Stimulated activated effector memory CD8-positive, alpha-beta T cell treated with anti-CD3 and anti-CD28 coated beads, Interleukin-12 subunit alpha, Interleukin-12 subunit beta, amount 100 ng/mL, for 72 hours (primary cell): ENCODE measurements at regions not wholly inside any gene's neighbourhood (a gene's known extent, or its start where the extent isn't known, plus 50 kb on each side); places are given as distances from the start of the nearest gene placed in this dataset.
A peak's percentile ranks its signal among the peaks of the same experiment; 100 is the strongest.

ENCODE experiments used
- ATAC-seq: fragments of 150-1000 bp; cut with Tn5 transposase; 2 replicates; pipeline ENCODE4 v1.10.0; 2021
- DNase-seq, 2 donors: peaks; one replicate each; pipeline ENCODE4 v3.0.0; 2021 to 2022; ENCODE audit warnings: low spot score in 2 of 2
- H3K27ac Mint-ChIP-seq: one replicate; pipeline ENCODE4 v1.8.0; 2022; ENCODE audit warnings: mild to moderate bottlenecking, mixed read lengths
- H3K36me3 Mint-ChIP-seq: one replicate; pipeline ENCODE4 v1.8.0; 2022; ENCODE audit warnings: mild to moderate bottlenecking, mixed read lengths
- H3K4me1 Mint-ChIP-seq: one replicate; pipeline ENCODE4 v1.8.0; 2022; ENCODE audit warnings: mixed read lengths
- H3K4me3 Mint-ChIP-seq: one replicate; pipeline ENCODE4 v1.8.0; 2022; ENCODE audit warnings: mild to moderate bottlenecking, mixed read lengths
- H3K9me3 Mint-ChIP-seq: one replicate; pipeline ENCODE4 v1.8.0; 2022; ENCODE audit warnings: mixed read lengths

DNA sequence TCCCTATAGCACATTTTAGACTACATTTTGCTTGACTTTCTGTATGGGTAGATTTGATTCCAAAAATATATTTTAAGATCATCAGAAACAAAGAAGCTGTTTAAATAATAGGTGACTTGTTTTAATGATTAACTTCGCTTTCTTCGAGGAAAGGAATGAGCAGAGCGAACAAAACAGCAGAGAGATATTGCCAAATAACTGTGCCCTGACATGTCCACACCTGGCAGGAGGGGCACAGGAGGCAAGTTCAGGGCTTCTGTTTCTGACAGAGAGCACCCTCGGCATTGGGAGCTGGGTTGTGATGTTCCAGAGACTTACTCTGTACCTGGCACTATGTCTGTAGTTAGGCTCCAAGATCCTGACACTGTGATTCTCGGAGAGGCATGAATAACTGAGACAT, 155.7 kb upstream of the SASH1 start:
- H3K4me3 Mint-ChIP-seq: no peak overlapping the region

DNA sequence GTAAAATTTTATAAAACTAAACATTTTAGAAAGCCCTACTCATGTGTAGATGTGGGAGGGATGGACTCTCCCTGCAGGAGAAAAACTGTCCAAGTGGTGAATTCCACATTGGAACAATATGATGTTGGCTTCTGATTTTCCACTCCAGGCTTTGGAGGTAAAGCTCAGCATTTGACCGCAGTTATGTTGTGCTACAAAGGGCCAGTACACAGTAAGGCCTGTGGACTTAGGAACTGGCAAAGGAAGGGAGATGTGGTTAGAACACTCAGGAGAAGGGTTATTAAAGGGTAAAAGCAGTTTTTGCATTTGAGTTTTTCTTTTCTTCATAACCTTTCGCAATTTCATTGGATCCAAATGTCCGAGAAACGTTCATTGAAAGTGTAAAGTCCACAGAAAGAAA, 150.3 kb upstream of the SASH1 start:
- no peak overlapping the region for H3K27ac Mint-ChIP-seq
- no peak overlapping the region for H3K4me3 Mint-ChIP-seq
- H3K4me1 Mint-ChIP-seq: no peaks in the 10 kb centered on the region
- no peak for ATAC-seq
- H3K9me3 Mint-ChIP-seq: no peaks in the 10 kb centered on the region
- H3K36me3 Mint-ChIP-seq: no peaks in the 10 kb centered on the region
- DNase-seq: no peak

More for the DNA sequence above, 155.7 kb upstream of the SASH1 start:
- Mint-ChIP-seq H3K36me3 (no peaks in the 10 kb centered on the region), H3K4me1 (no peaks in the 10 kb centered on the region), H3K27ac (no peak overlapping the region), H3K9me3 (no peaks in the 10 kb centered on the region)
- DNase-seq (no peak), ATAC-seq (no peak)

DNA sequence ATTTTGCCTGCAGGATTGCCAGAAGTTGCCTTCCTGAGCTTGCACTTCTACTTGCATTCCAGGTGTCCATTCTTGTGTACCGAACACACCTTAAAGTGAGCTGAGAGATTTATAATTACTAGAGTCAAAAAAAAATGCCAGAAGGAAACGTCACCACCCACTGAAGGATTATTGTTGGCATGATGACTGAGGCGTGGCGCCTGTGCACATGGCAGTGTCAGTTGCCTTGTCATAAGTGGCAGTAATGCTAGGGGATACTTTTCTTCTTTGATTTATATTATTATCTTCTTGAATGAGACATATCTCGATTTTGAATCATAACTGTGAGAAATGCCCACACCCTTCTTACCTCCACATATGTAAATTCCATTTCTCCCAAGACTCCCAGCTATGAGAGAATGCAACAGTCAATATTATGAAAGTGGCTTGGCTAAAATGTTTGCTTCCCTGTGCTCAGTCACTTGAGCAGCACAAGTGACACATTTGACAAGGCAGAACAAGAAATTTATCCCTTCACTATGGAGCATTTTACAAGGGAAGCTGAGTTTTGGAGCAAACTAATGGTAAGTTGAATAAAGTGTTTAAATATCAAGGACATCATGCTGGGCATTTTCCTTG, 149.5 kb upstream of the SASH1 start:
- Mint-ChIP-seq H3K4me3 (no peak overlapping the region), H3K9me3 (peaks cover 2% of the 10 kb centered on the region), H3K27ac (no peak overlapping the region), H3K36me3 (no peaks in the 10 kb centered on the region), H3K4me1 (no peaks in the 10 kb centered on the region)
- no peak for ATAC-seq
- no peak for DNase-seq

DNA sequence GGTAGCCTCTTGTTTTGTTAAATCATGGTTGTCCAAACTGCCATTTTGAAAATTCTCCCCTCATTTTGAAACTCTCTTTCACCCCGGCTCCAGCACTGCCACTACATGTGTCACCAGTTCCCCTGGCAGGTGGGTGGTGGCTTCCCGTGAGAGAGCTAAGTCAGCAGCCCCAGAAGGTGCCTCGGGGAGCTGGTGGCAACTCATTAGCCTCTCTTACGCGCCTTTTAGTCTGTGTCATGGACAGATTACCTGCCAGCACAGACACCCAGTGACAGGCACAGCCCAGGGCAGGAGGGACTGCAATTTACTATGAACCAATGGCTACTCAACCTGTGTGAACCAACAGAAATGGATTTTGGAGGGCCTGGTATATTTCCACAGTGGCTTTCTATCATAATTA, 147.1 kb upstream of the SASH1 start:
- Mint-ChIP-seq H3K4me3 (no peak overlapping the region), H3K9me3 (peaks cover 4% of the 10 kb centered on the region), H3K36me3 (no peaks in the 10 kb centered on the region), H3K27ac (no peak overlapping the region), H3K4me1 (no peaks in the 10 kb centered on the region)
- DNase-seq: no peak
- no peak for ATAC-seq

DNA sequence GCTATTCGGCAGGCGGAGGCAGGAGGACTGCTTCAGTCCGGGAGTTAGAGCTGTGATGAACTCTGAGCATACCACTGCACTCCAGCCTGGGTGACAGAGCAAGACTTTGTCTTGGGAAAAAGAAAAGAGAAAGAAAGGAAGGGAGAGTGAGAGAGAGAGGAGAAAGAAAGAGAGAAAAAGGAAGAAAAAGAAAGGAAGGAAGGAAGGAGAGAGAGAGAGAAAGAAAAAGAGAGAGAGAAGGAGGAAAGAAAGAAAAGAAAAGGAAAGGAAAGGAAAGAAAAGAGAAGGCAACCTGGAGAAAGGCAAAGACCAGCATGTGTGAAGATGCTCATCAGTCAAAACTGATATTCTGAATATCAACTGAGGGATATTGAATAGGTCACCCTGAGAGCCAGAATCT, 143.1 kb upstream of the SASH1 start:
- Mint-ChIP-seq H3K27ac (no peak overlapping the region), H3K36me3 (peaks cover 6% of the 10 kb centered on the region), H3K4me3 (no peak overlapping the region), H3K9me3 (peaks cover 10% of the 10 kb centered on the region), H3K4me1 (peaks cover 11% of the 10 kb centered on the region)
- no peak for DNase-seq
- no peak for ATAC-seq

DNA sequence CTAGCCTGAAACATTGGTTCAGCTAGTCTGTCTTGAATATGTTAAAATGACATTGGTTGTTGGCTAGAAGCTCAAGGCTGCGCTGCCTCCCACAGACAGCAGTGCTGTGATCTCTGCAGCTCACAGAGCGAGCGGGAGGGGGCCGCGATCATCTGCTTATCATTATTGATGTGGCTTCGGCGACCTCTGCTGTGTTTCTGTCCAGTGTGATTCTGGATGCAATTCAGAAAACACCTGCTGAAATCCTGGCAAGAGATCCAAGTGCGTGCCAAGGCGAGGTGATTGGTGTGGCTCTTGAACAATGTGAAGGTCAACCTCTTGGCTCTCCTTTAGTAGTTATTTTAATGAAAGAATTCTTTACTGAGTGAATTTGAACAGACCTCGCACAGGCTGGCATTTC, 142.3 kb upstream of the SASH1 start:
- Mint-ChIP-seq H3K9me3 (peaks cover 11% of the 10 kb centered on the region), H3K4me3 (no peak overlapping the region), H3K4me1 (peaks cover 16% of the 10 kb centered on the region), H3K27ac (no peak overlapping the region), H3K36me3 (peaks cover 6% of the 10 kb centered on the region)
- ATAC-seq (no peak), DNase-seq (no peak)

DNA sequence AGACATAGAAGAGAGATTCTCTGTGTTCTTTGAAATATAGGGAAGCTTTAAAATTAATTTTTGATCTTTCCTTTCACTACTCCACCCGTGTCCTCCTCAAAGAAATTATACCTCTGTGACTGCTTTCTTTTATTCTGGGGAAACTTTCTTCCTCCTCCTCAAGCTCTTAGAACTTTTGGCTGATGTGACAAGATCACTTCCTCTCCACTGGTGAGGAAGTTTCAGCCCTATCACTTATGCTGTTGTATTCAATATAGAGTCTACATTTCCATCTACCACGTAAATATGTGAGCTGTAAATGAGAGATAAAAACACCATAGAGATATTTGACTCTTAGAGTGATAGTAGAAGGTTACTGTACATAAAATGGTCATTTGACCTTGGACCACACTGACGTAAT, 141.9 kb upstream of the SASH1 start:
- no peak for ATAC-seq
- H3K9me3 Mint-ChIP-seq: peaks cover 16% of the 10 kb centered on the region
- peaks cover 21% of the 10 kb centered on the region for H3K4me1 Mint-ChIP-seq

DNA sequence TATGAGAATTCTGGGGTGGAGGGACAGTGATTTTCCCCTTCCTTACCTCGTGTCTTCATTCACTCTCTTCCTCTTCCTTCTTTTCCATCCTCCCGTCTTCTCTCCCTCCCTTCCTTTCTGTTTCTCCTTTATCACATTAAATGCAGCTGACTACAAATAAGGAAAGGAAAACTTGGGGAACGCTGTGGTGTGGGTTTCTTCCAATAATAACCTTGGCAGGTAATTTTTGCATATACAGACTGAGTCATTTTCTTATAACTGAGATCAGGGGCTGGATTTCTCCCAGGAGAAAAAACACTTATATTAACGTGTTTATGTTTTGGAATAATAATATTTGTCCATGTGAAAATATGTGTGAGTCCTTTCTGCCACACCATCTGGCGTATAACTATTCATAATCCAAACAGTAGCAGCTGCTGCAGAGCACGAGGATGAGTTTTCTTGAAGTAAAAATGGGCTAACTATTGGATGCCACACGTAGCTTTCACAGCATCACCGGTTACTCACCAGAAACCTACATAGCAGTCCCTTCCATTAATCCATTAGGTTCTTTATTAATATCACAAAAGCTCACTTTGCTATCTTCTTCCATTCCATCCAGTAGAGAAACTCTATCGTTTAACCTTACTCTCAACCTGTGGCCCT, 139.2 kb upstream of the SASH1 start:
- ATAC-seq: no peak
- H3K27ac Mint-ChIP-seq: peak overlapping the region; percentile 72

More for the DNA sequence above, 141.9 kb upstream of the SASH1 start:
- no peak for DNase-seq
- H3K27ac Mint-ChIP-seq: no peak overlapping the region
- no peak overlapping the region for H3K4me3 Mint-ChIP-seq
- H3K36me3 Mint-ChIP-seq: peaks cover 6% of the 10 kb centered on the region

DNA sequence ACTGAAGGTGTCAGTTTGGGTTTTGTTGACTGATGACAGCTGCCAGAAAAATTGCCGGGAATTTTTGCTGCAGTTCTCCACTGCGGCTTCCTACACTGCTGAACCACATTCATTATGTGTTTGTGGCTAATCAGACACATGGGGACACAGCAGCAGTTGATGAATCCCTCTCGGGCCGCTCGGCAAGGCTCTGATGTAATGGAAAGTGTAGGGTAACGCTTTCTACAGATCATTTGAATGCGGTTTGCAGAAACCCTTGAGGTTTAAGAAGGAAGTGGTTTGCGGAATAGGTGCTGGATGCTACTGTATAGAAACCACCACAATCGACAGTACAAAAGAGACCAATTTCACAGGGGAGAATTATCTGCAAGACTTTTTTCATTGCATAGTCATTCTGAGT, 138.7 kb upstream of the SASH1 start:
- peaks cover 22% of the 10 kb centered on the region for H3K4me1 Mint-ChIP-seq
- H3K36me3 Mint-ChIP-seq: peaks cover 6% of the 10 kb centered on the region
- ATAC-seq (peak; percentile 96), DNase-seq (peak; percentile 25 to 72)
- H3K4me3 Mint-ChIP-seq: no peak overlapping the region
- H3K27ac Mint-ChIP-seq: peak overlapping the region; percentile 72
- H3K9me3 Mint-ChIP-seq: peaks cover 15% of the 10 kb centered on the region

More for the DNA sequence above, 139.2 kb upstream of the SASH1 start:
- Mint-ChIP-seq H3K4me1 (peaks cover 22% of the 10 kb centered on the region), H3K9me3 (peaks cover 15% of the 10 kb centered on the region), H3K36me3 (peaks cover 6% of the 10 kb centered on the region), H3K4me3 (no peak overlapping the region)
- DNase-seq: no peak

DNA sequence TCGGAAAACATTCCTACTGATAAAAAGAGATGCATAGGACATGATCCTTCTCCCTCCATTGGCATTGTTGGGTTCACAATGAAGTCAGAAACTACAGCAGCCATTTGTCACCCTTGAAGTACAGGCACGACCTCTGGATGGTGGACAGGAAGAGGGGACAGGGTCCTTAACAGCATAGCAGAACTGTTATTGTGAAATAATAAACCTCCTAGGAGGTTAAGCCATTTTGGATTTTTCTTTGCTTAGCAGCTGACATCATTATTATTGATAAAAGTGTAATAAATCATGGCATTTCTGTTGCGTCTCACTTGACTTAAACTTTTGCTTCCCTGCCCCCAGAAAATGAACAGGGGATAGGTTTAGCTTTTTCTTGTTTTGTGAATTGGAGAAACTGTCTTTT, 134.3 kb upstream of the SASH1 start:
- Mint-ChIP-seq H3K27ac (no peak overlapping the region), H3K36me3 (peaks cover 6% of the 10 kb centered on the region), H3K4me1 (peaks cover 19% of the 10 kb centered on the region), H3K4me3 (no peak overlapping the region), H3K9me3 (peaks cover 12% of the 10 kb centered on the region)
- DNase-seq: no peak
- ATAC-seq: no peak

DNA sequence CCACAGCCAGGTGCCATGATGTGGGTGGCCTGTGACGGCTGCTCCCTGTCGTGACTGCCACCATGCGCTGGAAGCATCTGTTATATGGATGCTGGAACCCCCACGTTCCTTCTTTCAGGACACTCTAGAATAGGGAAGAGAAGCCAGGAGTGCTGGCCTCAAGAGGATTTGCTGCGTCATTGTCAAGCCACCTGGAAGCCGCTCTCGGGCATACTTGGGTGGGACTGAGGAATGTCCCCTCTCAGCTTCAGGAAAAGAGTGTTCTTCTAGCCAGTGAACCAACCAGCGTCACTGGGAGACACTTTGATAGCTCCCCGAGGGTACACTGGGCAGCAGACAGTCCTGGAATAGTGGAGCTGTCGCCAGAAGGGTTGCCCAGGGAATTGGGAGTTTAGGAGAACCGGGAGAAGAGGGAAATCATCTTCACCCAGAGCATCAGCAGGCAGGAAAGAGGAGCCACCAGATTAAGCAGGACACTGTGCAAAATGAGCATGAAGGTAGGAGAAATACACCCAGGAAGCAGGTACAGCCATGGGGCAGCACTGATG, 130.8 kb upstream of the SASH1 start:
- H3K4me1 Mint-ChIP-seq: no peaks in the 10 kb centered on the region
- peaks cover under 1% of the 10 kb centered on the region for H3K9me3 Mint-ChIP-seq
- no peak for DNase-seq
- ATAC-seq: no peak
- H3K27ac Mint-ChIP-seq: no peak overlapping the region
- H3K4me3 Mint-ChIP-seq: no peak overlapping the region
- no peaks in the 10 kb centered on the region for H3K36me3 Mint-ChIP-seq

DNA sequence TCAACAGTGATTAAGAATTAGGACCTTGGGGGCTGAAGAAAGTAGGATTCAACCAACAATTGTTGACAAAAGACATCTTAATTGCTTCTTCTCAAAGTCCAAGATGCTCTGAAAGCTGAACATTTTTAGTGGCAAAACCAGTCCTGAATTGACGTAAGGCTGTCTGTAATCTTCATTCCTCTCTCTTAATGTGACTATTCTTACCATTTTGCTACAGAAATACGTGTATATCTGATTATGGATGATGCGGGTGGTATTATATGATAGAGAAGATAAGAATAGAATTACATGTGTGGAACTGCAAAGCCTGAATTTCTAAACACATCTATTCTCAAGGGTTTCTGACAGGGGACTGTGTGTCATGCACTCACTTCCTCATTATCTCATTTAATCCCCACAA, 130.3 kb upstream of the SASH1 start:
- H3K36me3 Mint-ChIP-seq: no peaks in the 10 kb centered on the region
- H3K9me3 Mint-ChIP-seq: no peaks in the 10 kb centered on the region
- ATAC-seq: no peak
- no peak overlapping the region for H3K4me3 Mint-ChIP-seq
- no peak for DNase-seq
- no peaks in the 10 kb centered on the region for H3K4me1 Mint-ChIP-seq
- no peak overlapping the region for H3K27ac Mint-ChIP-seq

DNA sequence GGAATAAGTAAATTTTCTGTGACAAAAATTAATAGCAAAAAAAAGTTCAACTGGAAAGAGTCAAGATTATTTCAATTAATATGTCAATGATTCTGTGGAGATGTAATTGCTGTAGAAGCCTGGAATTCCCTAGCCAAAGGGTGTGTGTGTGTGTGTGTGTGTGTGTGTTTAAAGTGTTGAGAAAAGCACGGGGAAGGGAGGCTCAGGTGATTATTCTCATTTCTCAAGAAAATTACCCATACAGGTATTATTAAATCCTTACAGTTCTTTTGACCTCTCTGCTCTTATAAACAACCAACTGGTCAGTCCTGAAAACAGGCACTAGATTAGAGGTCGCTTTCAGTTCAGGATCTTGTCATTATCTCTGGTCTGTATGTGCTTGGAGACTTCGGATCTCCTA, 129.3 kb upstream of the SASH1 start:
- Mint-ChIP-seq H3K4me1 (no peaks in the 10 kb centered on the region), H3K4me3 (no peak overlapping the region), H3K36me3 (no peaks in the 10 kb centered on the region), H3K27ac (no peak overlapping the region), H3K9me3 (no peaks in the 10 kb centered on the region)
- DNase-seq (no peak), ATAC-seq (no peak)

DNA sequence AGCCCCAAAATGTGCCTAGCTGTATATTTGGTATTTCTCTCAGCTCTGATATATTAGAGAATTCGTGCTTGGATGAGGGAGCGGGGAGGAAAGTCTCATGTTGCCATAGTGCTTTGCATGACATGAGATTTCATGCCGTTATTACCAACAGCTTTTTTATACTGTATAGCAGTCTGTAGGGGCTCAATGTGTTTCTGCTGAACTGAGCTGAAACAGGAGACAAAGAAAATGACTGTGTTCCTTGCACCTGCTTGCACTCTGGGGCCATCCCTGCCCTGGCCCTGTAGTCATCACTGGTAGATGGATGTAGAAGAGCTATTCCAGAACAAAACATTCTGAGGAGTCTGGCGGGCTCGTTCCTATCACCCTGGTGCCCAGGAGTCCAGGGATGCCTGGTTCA, 128.0 kb upstream of the SASH1 start:
- H3K4me1 Mint-ChIP-seq: no peaks in the 10 kb centered on the region
- no peak overlapping the region for H3K4me3 Mint-ChIP-seq
- H3K36me3 Mint-ChIP-seq: no peaks in the 10 kb centered on the region
- H3K27ac Mint-ChIP-seq: no peak overlapping the region
- DNase-seq: no peak
- no peak for ATAC-seq
- no peaks in the 10 kb centered on the region for H3K9me3 Mint-ChIP-seq

DNA sequence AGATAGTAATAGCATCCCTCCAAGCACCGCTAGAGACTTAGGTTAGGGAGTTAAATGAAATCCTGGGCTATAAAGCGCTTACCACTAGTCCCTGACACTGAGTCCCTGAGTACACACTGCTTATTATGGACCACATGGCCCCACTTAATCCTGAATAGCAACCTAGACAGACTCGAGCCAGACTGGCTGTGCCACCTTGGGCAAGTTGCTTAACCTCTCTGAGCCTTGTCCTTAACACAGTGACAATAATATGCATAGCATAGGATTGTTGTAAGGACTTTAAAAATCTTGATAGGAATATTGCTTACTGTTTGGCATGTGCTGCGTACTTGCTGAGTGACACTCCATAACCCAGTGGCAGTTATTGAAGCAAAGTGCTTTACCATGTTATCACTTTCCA, 125.6 kb upstream of the SASH1 start:
- no peak for ATAC-seq

DNA sequence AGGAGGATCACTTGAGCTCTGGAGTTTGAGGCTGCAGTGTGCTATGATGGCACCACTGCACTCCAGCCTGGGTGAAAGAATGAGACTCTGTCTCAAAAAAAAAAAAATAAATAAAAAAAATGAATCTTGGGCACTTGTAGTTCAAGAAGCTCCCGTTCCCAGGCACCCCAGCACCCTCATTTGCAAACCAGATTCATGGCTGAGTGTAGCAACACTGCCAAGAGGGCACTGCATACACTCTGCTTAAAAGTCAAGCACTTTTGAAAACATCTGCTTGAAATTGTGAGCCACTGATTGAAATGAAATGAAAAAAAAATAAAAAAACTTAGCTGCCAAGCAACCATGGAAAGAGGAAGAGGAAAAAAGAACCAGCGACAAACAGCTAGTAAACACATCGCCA, 124.7 kb upstream of the SASH1 start:
- Mint-ChIP-seq H3K36me3 (no peaks in the 10 kb centered on the region), H3K4me3 (no peak overlapping the region), H3K27ac (no peak overlapping the region), H3K4me1 (no peaks in the 10 kb centered on the region), H3K9me3 (no peaks in the 10 kb centered on the region)
- no peak for ATAC-seq
- DNase-seq: no peak

More for the DNA sequence above, 125.6 kb upstream of the SASH1 start:
- no peak overlapping the region for H3K27ac Mint-ChIP-seq
- no peaks in the 10 kb centered on the region for H3K4me1 Mint-ChIP-seq
- no peak for DNase-seq
- no peaks in the 10 kb centered on the region for H3K9me3 Mint-ChIP-seq
- no peak overlapping the region for H3K4me3 Mint-ChIP-seq
- no peaks in the 10 kb centered on the region for H3K36me3 Mint-ChIP-seq
